Neural crest cell (in vitro differentiated cells): ENCODE measurements at regions not wholly inside any gene's neighbourhood (a gene's known extent, or its start where the extent isn't known, plus 50 kb on each side); places are given as distances from the start of the nearest gene placed in this dataset.

Experiments
- DNase-seq: peaks from one replicate; pipeline ENCODE4 v3.0.0; 2021; ENCODE audit warnings: low read depth, mixed read lengths, low spot score
- H3K27ac Mint-ChIP-seq: one replicate; pipeline ENCODE4 v1.8.0; 2021; ENCODE audit warnings: mild to moderate bottlenecking, mixed read lengths; ENCODE audit not compliant: unreplicated experiment
- H3K27me3 Mint-ChIP-seq: 2 replicates; pipeline ENCODE4 v1.8.0; 2021; ENCODE audit warnings: low read depth, mild to moderate bottlenecking, mixed read lengths
- H3K36me3 Mint-ChIP-seq: 2 replicates; pipeline ENCODE4 v1.8.0; 2021; ENCODE audit warnings: low read depth, mild to moderate bottlenecking, mixed read lengths
- H3K4me1 Mint-ChIP-seq: 2 replicates; pipeline ENCODE4 v1.8.0; 2021; ENCODE audit warnings: mixed read lengths
- H3K4me3 Mint-ChIP-seq: one replicate; pipeline ENCODE4 v1.8.0; 2021; ENCODE audit warnings: mild to moderate bottlenecking, mixed read lengths
- H3K9me3 Mint-ChIP-seq: 2 replicates; pipeline ENCODE4 v1.8.0; 2021; ENCODE audit warnings: mixed read lengths
- TF ChIP-seq, protein P1 (sequence below): fragments of 200-600 bp; sonication (generic); conservative IDR thresholded peaks from 2 replicates; pipeline ENCODE4 v1.5.0; 2021; ENCODE audit warnings: antibody characterized with exemption, mild to moderate bottlenecking

DNA sequence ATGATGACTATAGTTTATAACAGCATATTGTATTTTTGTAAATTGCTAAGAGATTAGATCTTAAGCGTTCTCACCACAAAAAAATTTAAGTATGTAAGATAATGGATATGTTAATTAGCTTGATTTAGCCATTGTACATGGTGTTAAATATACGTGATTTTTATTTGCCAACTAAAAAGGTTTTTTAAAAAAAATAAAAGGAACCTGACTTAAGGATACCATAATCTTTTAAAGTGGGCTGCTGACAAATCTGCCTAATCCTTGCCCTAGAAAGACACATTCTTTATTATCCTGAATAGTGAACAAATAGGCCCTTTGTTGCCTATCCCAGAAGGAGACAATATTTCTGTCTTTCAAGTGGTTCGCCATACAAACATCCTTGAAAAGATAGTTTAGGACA, 94.6 kb upstream of the FAM47C start:
- Mint-ChIP-seq H3K36me3 (peaks cover 2% of the 10 kb centered on the region), H3K27ac (no peak overlapping the region), H3K27me3 (no peaks in the 10 kb centered on the region), H3K4me3 (no peak overlapping the region), H3K4me1 (peaks cover 4% of the 10 kb centered on the region), H3K9me3 (peaks cover 13% of the 10 kb centered on the region)
- TF ChIP-seq, protein P1, sequence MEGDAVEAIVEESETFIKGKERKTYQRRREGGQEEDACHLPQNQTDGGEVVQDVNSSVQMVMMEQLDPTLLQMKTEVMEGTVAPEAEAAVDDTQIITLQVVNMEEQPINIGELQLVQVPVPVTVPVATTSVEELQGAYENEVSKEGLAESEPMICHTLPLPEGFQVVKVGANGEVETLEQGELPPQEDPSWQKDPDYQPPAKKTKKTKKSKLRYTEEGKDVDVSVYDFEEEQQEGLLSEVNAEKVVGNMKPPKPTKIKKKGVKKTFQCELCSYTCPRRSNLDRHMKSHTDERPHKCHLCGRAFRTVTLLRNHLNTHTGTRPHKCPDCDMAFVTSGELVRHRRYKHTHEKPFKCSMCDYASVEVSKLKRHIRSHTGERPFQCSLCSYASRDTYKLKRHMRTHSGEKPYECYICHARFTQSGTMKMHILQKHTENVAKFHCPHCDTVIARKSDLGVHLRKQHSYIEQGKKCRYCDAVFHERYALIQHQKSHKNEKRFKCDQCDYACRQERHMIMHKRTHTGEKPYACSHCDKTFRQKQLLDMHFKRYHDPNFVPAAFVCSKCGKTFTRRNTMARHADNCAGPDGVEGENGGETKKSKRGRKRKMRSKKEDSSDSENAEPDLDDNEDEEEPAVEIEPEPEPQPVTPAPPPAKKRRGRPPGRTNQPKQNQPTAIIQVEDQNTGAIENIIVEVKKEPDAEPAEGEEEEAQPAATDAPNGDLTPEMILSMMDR = no peak
- no peak for DNase-seq

DNA sequence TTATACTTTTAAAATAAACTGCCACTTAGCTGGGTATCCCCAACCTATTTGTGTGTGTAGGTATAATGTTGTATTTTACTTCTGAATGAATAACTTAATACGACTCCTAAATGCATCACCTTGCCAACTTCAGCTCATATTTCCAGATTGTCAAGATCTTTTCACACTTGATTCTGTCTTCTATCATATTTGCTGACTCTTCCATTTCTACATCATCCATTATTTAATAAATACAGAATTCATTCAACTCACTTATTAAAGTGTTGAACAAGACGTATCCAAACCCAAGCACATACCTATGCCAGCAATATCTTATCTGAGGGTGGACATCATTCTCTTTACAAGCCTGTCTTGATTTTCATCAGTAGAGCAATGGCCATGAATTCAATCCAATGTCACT, 91.2 kb upstream of the FAM47C start:
- peaks cover 2% of the 10 kb centered on the region for H3K36me3 Mint-ChIP-seq
- no peaks in the 10 kb centered on the region for H3K27me3 Mint-ChIP-seq
- TF ChIP-seq, protein P1 = no peak
- DNase-seq = no peak
- H3K27ac Mint-ChIP-seq = no peak overlapping the region
- peaks cover 15% of the 10 kb centered on the region for H3K9me3 Mint-ChIP-seq
- H3K4me1 Mint-ChIP-seq = peaks cover 4% of the 10 kb centered on the region
- H3K4me3 Mint-ChIP-seq = no peak overlapping the region

- H3K27me3 Mint-ChIP-seq = no peaks in the 10 kb centered on the region
- H3K9me3 Mint-ChIP-seq = peaks cover 26% of the 10 kb centered on the region
- H3K27ac Mint-ChIP-seq = no peak overlapping the region
- DNase-seq = no peak
- no peaks in the 10 kb centered on the region for H3K4me1 Mint-ChIP-seq
- peaks cover 6% of the 10 kb centered on the region for H3K36me3 Mint-ChIP-seq
- TF ChIP-seq, protein P1 = no peak
- no peak overlapping the region for H3K4me3 Mint-ChIP-seq
These were observed 80.5 kb upstream of the FAM47C start for GRCh38 chrX:36927712-36928111.

- H3K4me1 Mint-ChIP-seq = no peaks in the 10 kb centered on the region
- peaks cover 6% of the 10 kb centered on the region for H3K36me3 Mint-ChIP-seq
- no peak for DNase-seq
- no peaks in the 10 kb centered on the region for H3K27me3 Mint-ChIP-seq
- no peak overlapping the region for H3K27ac Mint-ChIP-seq
- peaks cover 30% of the 10 kb centered on the region for H3K9me3 Mint-ChIP-seq
- TF ChIP-seq, protein P1 = no peak
- no peak overlapping the region for H3K4me3 Mint-ChIP-seq
These were observed 77.7 kb upstream of the FAM47C start for GRCh38 chrX:36930491-36930890.

GRCh38 chrX:36947214-36947613, 61.0 kb upstream of the FAM47C start:
- TF ChIP-seq, protein P1 = no peak
- H3K4me1 Mint-ChIP-seq = no peaks in the 10 kb centered on the region

More at GRCh38 chrX:36947214-36947613, 61.0 kb upstream of the FAM47C start:
- Mint-ChIP-seq H3K4me3 (no peak overlapping the region), H3K27me3 (peaks cover 18% of the 10 kb centered on the region), H3K9me3 (no peaks in the 10 kb centered on the region), H3K27ac (no peak overlapping the region), H3K36me3 (no peaks in the 10 kb centered on the region)
- DNase-seq = no peak
